H1 (cell line): ENCODE measurements at regions not wholly inside any gene's neighbourhood (a gene's known extent, or its start where the extent isn't known, plus 50 kb on each side); places are given as distances from the start of the nearest gene placed in this dataset.

Experiments used
- CTCF ChIA-PET: fragments of 300-600 bp; sonication (Branson Sonifier 250); formaldehyde crosslinking; loops from one replicate; lab custom pipeline; 2021; ENCODE audit not compliant: partially characterized antibody; lab: Charles Lee
- POLR2A ChIA-PET: fragments of 300-600 bp; sonication (Branson Sonifier 250); formaldehyde crosslinking; loops from one replicate; lab custom pipeline; 2021; ENCODE audit warnings: inconsistent platforms; ENCODE audit not compliant: partially characterized antibody; lab: Charles Lee
- DNase-seq, 2 experiments: peaks; one replicate each; pipeline versions ENCODE4 v3.0.0 to v3.0.0-alpha.2; 2010 to 2022; ENCODE audit warnings: low spot score in 2 of 2, low read depth in 1 of 2, mixed read lengths in 1 of 2
- FAIRE-seq: peaks from 2 replicates; lab custom pipeline; 2011; peaks lifted over from hg19 to GRCh38; lab: Jason Lieb, UNC
- H2AFZ ChIP-seq: 2 replicates; pipeline ENCODE4 v1.8.1; 2012; ENCODE audit warnings: low read length, inconsistent platforms
- H2AK5ac ChIP-seq: 2 replicates; pipeline ENCODE4 v1.6.1; 2013; ENCODE audit warnings: low read depth, low read length
- H2BK120ac ChIP-seq: replicated peaks from 2 replicates; pipeline ENCODE3; 2013; ENCODE audit warnings: low read depth, low read length, inconsistent platforms
- H2BK12ac ChIP-seq: 2 replicates; pipeline ENCODE4 v1.6.1; 2013; ENCODE audit warnings: low read depth, low read length
- H2BK15ac ChIP-seq: 2 replicates; pipeline ENCODE4 v1.6.1; 2013; ENCODE audit warnings: low read length
- H2BK20ac ChIP-seq: 2 replicates; pipeline ENCODE4 v1.6.1; 2013; ENCODE audit warnings: low read length
- H2BK5ac ChIP-seq: 2 replicates; pipeline ENCODE4 v1.6.1; 2013; ENCODE audit warnings: low read depth, low read length
- H3K14ac ChIP-seq: 2 replicates; pipeline ENCODE4 v1.6.1; 2013; ENCODE audit warnings: inconsistent platforms; ENCODE audit not compliant: insufficient read length
- H3K18ac ChIP-seq: 2 replicates; pipeline ENCODE4 v1.6.1; 2013; ENCODE audit warnings: low read length; ENCODE audit errors: extremely low read depth
- H3K23ac ChIP-seq: 2 replicates; pipeline ENCODE4 v1.6.1; 2013; ENCODE audit warnings: inconsistent platforms; ENCODE audit not compliant: insufficient read length
- H3K23me2 ChIP-seq: 2 replicates; pipeline ENCODE4 v1.6.1; 2013; ENCODE audit warnings: low read depth, low read length
- H3K27ac ChIP-seq: 2 replicates; pipeline ENCODE4 v1.6.1; 2011; ENCODE audit warnings: low read depth, low read length, inconsistent platforms
- H3K27me3 ChIP-seq, 4 experiments: replicated peaks in 1 of 4; 1 replicate in 1 of 4; 2 replicates in 3 of 4; pipeline versions ENCODE4 v1.6.1 to v1.8.1; 2011 to 2013; ENCODE audit warnings: low read length in 3 of 4, mild to moderate bottlenecking in 3 of 4, inconsistent platforms in 2 of 4, mixed read lengths in 2 of 4, moderate library complexity in 1 of 4; ENCODE audit not compliant: control insufficient read depth in 3 of 4, insufficient read depth in 3 of 4; ENCODE audit errors: extremely low read depth in 1 of 4
- H3K36me3 ChIP-seq, 4 experiments: 2 replicates each; pipeline versions ENCODE4 v1.6.1 to v1.8.1; 2011 to 2013; ENCODE audit warnings: mild to moderate bottlenecking in 4 of 4, low read length in 3 of 4, moderate library complexity in 2 of 4, control low read depth in 1 of 4, inconsistent platforms in 1 of 4; ENCODE audit not compliant: insufficient read depth in 4 of 4, control insufficient read depth in 2 of 4
- H3K4ac ChIP-seq: replicated peaks from 2 replicates; pipeline ENCODE3; 2013; ENCODE audit warnings: low read length, low read depth, mixed read lengths, inconsistent platforms; ENCODE audit not compliant: insufficient read length
- H3K4me1 ChIP-seq, 4 experiments: replicated peaks in 1 of 4; 1 replicate in 1 of 4; 2 replicates in 3 of 4; pipeline versions ENCODE4 v1.6.1 to v1.8.1; 2011 to 2013; ENCODE audit warnings: low read length in 3 of 4, inconsistent platforms in 2 of 4, mixed read lengths in 1 of 4; ENCODE audit not compliant: insufficient read depth in 4 of 4, control insufficient read depth in 3 of 4
- H3K4me2 ChIP-seq, 2 experiments: 2 replicates each; pipeline versions ENCODE4 v1.6.1 to v1.8.1; 2011 to 2013; ENCODE audit warnings: low read depth in 2 of 2, low read length in 2 of 2, control low read depth in 1 of 2, inconsistent platforms in 1 of 2, mild to moderate bottlenecking in 1 of 2; ENCODE audit not compliant: insufficient read depth in 1 of 2
- H3K4me3 ChIP-seq, 4 experiments: fragments of 200-600, 300-600 bp in 1 of 4; sonication (generic), shearing (Covaris generic), sonication (Bioruptor Twin) in 1 of 4; 2 replicates each; pipeline versions ENCODE4 v1.5.1 to v1.8.1; 2011 to 2016; ENCODE audit warnings: low read length in 4 of 4, low read depth in 3 of 4, control low read depth in 2 of 4, inconsistent platforms in 2 of 4, mild to moderate bottlenecking in 2 of 4, mixed read lengths in 1 of 4, moderate library complexity in 1 of 4; ENCODE audit not compliant: insufficient read depth in 2 of 4; ENCODE audit errors: extremely low read depth in 1 of 4
- H3K56ac ChIP-seq: replicated peaks from 2 replicates; pipeline ENCODE3; 2013; ENCODE audit warnings: low read depth, mild to moderate bottlenecking, mixed read lengths, low read length, inconsistent platforms; ENCODE audit not compliant: insufficient read length
- H3K79me1 ChIP-seq: 2 replicates; pipeline ENCODE4 v1.6.1; 2013; ENCODE audit warnings: low read depth, low read length, control low read depth
- H3K79me2 ChIP-seq, 2 experiments: 2 replicates each; pipeline versions ENCODE4 v1.6.1 to v1.8.1; 2012 to 2013; ENCODE audit warnings: low read length in 2 of 2, mild to moderate bottlenecking in 2 of 2, inconsistent platforms in 1 of 2; ENCODE audit not compliant: insufficient read depth in 2 of 2, control insufficient read depth in 1 of 2
- H3K9ac ChIP-seq, 4 experiments: replicated peaks in 1 of 4; 1 replicate in 1 of 4; 2 replicates in 3 of 4; pipeline versions ENCODE4 v1.6.1 to v1.8.1; 2011 to 2013; ENCODE audit warnings: low read depth in 3 of 4, low read length in 3 of 4, control low read depth in 2 of 4, mild to moderate bottlenecking in 2 of 4, moderate library complexity in 2 of 4, inconsistent platforms in 1 of 4; ENCODE audit errors: extremely low read depth in 1 of 4
- H3K9me3 ChIP-seq, 2 experiments: 2 replicates each; pipeline versions ENCODE4 v1.6.1 to v1.8.1; 2012 to 2013; ENCODE audit warnings: mild to moderate bottlenecking in 2 of 2, moderate library complexity in 2 of 2, control low read depth in 1 of 2, inconsistent platforms in 1 of 2, low read depth in 1 of 2, low read length in 1 of 2, mixed read lengths in 1 of 2; ENCODE audit not compliant: insufficient read depth in 2 of 2
- H4K20me1 ChIP-seq, 2 experiments: replicated peaks in 1 of 2; 2 replicates each; pipeline versions ENCODE3 to v1.8.1; 2011 to 2013; ENCODE audit warnings: inconsistent platforms in 2 of 2, low read length in 2 of 2, mild to moderate bottlenecking in 1 of 2; ENCODE audit not compliant: insufficient read depth in 2 of 2, control insufficient read depth in 1 of 2
- H4K5ac ChIP-seq: 2 replicates; pipeline ENCODE4 v1.6.1; 2013; ENCODE audit warnings: low read length, low read depth, mixed read lengths, inconsistent platforms; ENCODE audit not compliant: insufficient read length
- H4K8ac ChIP-seq: 2 replicates; pipeline ENCODE4 v1.8.0; 2013; ENCODE audit warnings: mild to moderate bottlenecking, moderate library complexity, low read length, inconsistent platforms; ENCODE audit not compliant: insufficient read depth; ENCODE audit errors: extremely low read depth
- H4K91ac ChIP-seq: replicated peaks from 2 replicates; pipeline ENCODE3; 2013; ENCODE audit warnings: low read length, mixed read lengths, inconsistent platforms; ENCODE audit not compliant: insufficient read length
- BACH1 ChIP-seq: IDR thresholded peaks from 2 replicates; pipeline ENCODE4 v1.6.1; 2012; ENCODE audit warnings: low read length, improper control_type of control experiment
- BRCA1 ChIP-seq: IDR thresholded peaks from 2 replicates; pipeline ENCODE4 v1.6.1; 2012; ENCODE audit warnings: low read depth, low read length, improper control_type of control experiment
- CBX5 ChIP-seq: fragments of 300-800, 300-1000 bp; sonication (generic); IDR thresholded peaks from 2 replicates; pipeline ENCODE4 v1.7.1; 2016; ENCODE audit warnings: antibody characterized with exemption, low read length, low read depth
- MAX ChIP-seq: IDR thresholded peaks from 2 replicates; pipeline ENCODE4 v1.6.1; 2012; ENCODE audit warnings: inconsistent platforms
- NRF1 ChIP-seq: IDR thresholded peaks from 2 replicates; pipeline ENCODE4 v1.6.1; 2011; ENCODE audit warnings: mild to moderate bottlenecking, low read depth, low read length, improper control_type of control experiment
- RAD21 ChIP-seq, 2 experiments: IDR thresholded peaks in 1 of 2; conservative IDR thresholded peaks in 1 of 2; 2 replicates each; pipeline ENCODE4 v1.6.1; 2011; ENCODE audit warnings: low read depth in 2 of 2, low read length in 2 of 2, improper control_type of control experiment in 1 of 2, inconsistent platforms in 1 of 2, mild to moderate bottlenecking in 1 of 2, moderate library complexity in 1 of 2
- RXRA ChIP-seq: IDR thresholded peaks from 2 replicates; pipeline ENCODE4 v1.6.1; 2011; ENCODE audit warnings: low read depth, mild to moderate bottlenecking, low read length, moderate library complexity; ENCODE audit not compliant: insufficient read depth
- SIX5 ChIP-seq: IDR thresholded peaks from 2 replicates; pipeline ENCODE4 v1.6.1; 2011; ENCODE audit warnings: mild to moderate bottlenecking, low read depth, low read length
- SP4 ChIP-seq: IDR thresholded peaks from 2 replicates; pipeline ENCODE4 v1.6.1; 2012; ENCODE audit warnings: low read length, inconsistent platforms
- SUZ12 ChIP-seq: fragments of 200-600 bp; sonication (generic); IDR thresholded peaks from 2 replicates; pipeline ENCODE4 v1.6.1; 2012; ENCODE audit warnings: mild to moderate bottlenecking, inconsistent platforms, low read length, moderate library complexity, mixed read lengths
- TAF1 ChIP-seq: IDR thresholded peaks from 2 replicates; pipeline ENCODE4 v1.6.1; 2011; ENCODE audit warnings: mild to moderate bottlenecking, low read depth, low read length
- TBP ChIP-seq: IDR thresholded peaks from 2 replicates; pipeline ENCODE4 v1.6.1; 2011; ENCODE audit warnings: low read depth, low read length, improper control_type of control experiment
- WGBS, 2 experiments: shearing (Covaris generic) in 1 of 2; methylation state at CpG; one replicate each; pipeline versions ENCODE4 v1.1.6 to v1.1.7; 2013 to 2015; ENCODE audit warnings: low lambda C conversion rate in 2 of 2, mixed read lengths in 2 of 2, inconsistent platforms in 1 of 2, low coverage in 1 of 2, missing lambda C conversion rate in 1 of 2; ENCODE audit not compliant: insufficient replicate concordance in 2 of 2, insufficient coverage in 1 of 2, insufficient read length in 1 of 2; ENCODE audit errors: extremely low coverage in 1 of 2, missing lambda C conversion rate in 1 of 2; 5-methylcytosine and 5-hydroxymethylcytosine counted together

GRCh38 chr10:52486840-52487611 is 172.9 kb downstream of the DKK1 start:
- Histone ChIP-seq H2BK5ac (no peak overlapping the region), H3K36me3 (no peaks in the 10 kb centered on the region), H3K9ac (no peak overlapping the region), H3K27me3 (no peaks in the 10 kb centered on the region), H3K79me2 (no peaks in the 10 kb centered on the region), H2BK12ac (no peak overlapping the region), H3K79me1 (no peaks in the 10 kb centered on the region), H3K4me1 (no peaks in the 10 kb centered on the region), H3K4ac (no peak overlapping the region), H4K5ac (no peak overlapping the region), H2BK20ac (no peak overlapping the region), H3K4me3 (no peak overlapping the region), H4K8ac (no peak overlapping the region), H3K18ac (no peak overlapping the region), H3K4me2 (no peak overlapping the region), H2BK15ac (no peak overlapping the region), H2AFZ (no peak overlapping the region), H3K23ac (no peak overlapping the region), H3K27ac (no peak overlapping the region), H2AK5ac (no peak overlapping the region), H2BK120ac (no peak overlapping the region), H4K91ac (no peak overlapping the region), H3K9me3 (no peaks in the 10 kb centered on the region), H3K23me2 (no peaks in the 10 kb centered on the region), H3K56ac (no peak overlapping the region), H4K20me1 (no peaks in the 10 kb centered on the region), H3K14ac (no peak overlapping the region)
- TF ChIP-seq CBX5 (no peak), TBP (no peak), NRF1 (no peak), RAD21 (IDR thresholded peaks at IDR 0.05 in 1 of 2, conservative IDR thresholded peaks at IDR 0.05 in 1 of 2; ENCODE audit: low read depth in 2 of 2, low read length in 2 of 2) (no peak), RXRA (no peak), BRCA1 (no peak), TAF1 (no peak), BACH1 (no peak), SUZ12 (no peak), SP4 (no peak), MAX (no peak), SIX5 (no peak)
- POLR2A ChIA-PET, result no interaction called here
- 85% methylated on average over 1 of the region's 1 CpG; no CpG with 5 or more reads in 1 of the 2 experiments for WGBS, 2 experiments
- CTCF ChIA-PET, result interaction anchor here (1.0 to 7.8 kb wide), 15 partner anchors 12 to 294 kb away, joined by 3 to 136 read pairs (median 6); partner anchors contain the start of gene DKK1
- no peak for DNase-seq
- no peak for FAIRE-seq
